ENCODE measurements at regions not wholly inside any gene's neighbourhood (a gene's known extent, or its start where the extent isn't known, plus 50 kb on each side); places are given as distances from the start of the nearest gene placed in this dataset.

DNA sequence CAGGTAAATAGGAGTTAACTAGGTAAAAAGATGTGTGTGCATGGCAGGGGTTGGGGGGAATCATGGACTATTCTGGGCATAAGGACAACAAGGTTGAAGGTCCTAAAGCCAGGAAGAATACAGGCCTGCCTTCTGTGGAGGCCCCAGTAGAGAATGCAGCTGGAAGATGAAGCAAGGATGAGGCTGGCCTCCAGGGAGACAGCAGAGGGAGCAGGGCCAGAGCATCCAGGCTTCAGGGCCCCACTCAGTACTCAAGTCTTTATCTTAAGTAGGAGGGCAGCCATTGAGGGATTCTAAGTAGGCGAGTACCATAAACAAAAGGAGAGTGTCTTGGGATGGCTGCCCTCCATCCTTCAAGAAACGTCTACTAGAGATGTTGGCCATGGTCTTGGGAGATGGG is 101.8 kb upstream of the APCDD1 start:
- TF ChIP-seq, protein P1, sequence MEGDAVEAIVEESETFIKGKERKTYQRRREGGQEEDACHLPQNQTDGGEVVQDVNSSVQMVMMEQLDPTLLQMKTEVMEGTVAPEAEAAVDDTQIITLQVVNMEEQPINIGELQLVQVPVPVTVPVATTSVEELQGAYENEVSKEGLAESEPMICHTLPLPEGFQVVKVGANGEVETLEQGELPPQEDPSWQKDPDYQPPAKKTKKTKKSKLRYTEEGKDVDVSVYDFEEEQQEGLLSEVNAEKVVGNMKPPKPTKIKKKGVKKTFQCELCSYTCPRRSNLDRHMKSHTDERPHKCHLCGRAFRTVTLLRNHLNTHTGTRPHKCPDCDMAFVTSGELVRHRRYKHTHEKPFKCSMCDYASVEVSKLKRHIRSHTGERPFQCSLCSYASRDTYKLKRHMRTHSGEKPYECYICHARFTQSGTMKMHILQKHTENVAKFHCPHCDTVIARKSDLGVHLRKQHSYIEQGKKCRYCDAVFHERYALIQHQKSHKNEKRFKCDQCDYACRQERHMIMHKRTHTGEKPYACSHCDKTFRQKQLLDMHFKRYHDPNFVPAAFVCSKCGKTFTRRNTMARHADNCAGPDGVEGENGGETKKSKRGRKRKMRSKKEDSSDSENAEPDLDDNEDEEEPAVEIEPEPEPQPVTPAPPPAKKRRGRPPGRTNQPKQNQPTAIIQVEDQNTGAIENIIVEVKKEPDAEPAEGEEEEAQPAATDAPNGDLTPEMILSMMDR (IDR thresholded peaks at IDR 0.05) = no peak
- TF ChIP-seq TCF7L2 (IDR thresholded peaks at IDR 0.05; ENCODE audit: low read depth, low read length) = no peak

Data from Panc1 (cell line).